ENCODE measurements at regions not wholly inside any gene's neighbourhood (a gene's known extent, or its start where the extent isn't known, plus 50 kb on each side); places are given as distances from the start of the nearest gene placed in this dataset.
"Not testable (repeated sequence)": the region's sequence is repeated elsewhere in the genome, so short reads cannot be mapped to it uniquely, and the experiment has no call there.

GRCh38 chr11:115974703-115975102 is 470.5 kb upstream of the CADM1 start:
- no peaks in the 10 kb centered on the region for H3K4me1 ChIP-seq (replicated peaks)
- intact Hi-C loops (cut with DNase I) = no loop called here
- H3K27ac ChIP-seq = no peak overlapping the region
- no peak overlapping the region for H3K4me3 ChIP-seq
- 35% methylated on average over 1 of the region's 1 CpG for WGBS
- H3K9me3 ChIP-seq = no peaks in the 10 kb centered on the region
- DNase-seq (ENCODE audit: low spot score) = no peak
- H3K36me3 ChIP-seq = no peaks in the 10 kb centered on the region
- H3K27me3 ChIP-seq (replicated peaks; ENCODE audit: insufficient read depth) = no peaks in the 10 kb centered on the region
- TF ChIP-seq, protein P1, sequence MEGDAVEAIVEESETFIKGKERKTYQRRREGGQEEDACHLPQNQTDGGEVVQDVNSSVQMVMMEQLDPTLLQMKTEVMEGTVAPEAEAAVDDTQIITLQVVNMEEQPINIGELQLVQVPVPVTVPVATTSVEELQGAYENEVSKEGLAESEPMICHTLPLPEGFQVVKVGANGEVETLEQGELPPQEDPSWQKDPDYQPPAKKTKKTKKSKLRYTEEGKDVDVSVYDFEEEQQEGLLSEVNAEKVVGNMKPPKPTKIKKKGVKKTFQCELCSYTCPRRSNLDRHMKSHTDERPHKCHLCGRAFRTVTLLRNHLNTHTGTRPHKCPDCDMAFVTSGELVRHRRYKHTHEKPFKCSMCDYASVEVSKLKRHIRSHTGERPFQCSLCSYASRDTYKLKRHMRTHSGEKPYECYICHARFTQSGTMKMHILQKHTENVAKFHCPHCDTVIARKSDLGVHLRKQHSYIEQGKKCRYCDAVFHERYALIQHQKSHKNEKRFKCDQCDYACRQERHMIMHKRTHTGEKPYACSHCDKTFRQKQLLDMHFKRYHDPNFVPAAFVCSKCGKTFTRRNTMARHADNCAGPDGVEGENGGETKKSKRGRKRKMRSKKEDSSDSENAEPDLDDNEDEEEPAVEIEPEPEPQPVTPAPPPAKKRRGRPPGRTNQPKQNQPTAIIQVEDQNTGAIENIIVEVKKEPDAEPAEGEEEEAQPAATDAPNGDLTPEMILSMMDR (IDR thresholded peaks at IDR 0.05) = no peak
- no peak for TF ChIP-seq POLR2A (IDR thresholded peaks at IDR 0.05)
- no peak for TF ChIP-seq POLR2AphosphoS5 (IDR thresholded peaks at IDR 0.05)

GRCh38 chr11:115967203-115967602 is 463.0 kb upstream of the CADM1 start:
- H3K4me1 ChIP-seq (replicated peaks); DNase-seq (ENCODE audit: low spot score); H3K9me3 ChIP-seq; H3K36me3 ChIP-seq; H3K4me3 ChIP-seq; H3K27ac ChIP-seq; intact Hi-C loops (cut with DNase I); H3K27me3 ChIP-seq (replicated peaks; ENCODE audit: insufficient read depth): not testable (repeated sequence)
- 50% methylated on average over 9 of the region's 9 CpGs for WGBS

DNA sequence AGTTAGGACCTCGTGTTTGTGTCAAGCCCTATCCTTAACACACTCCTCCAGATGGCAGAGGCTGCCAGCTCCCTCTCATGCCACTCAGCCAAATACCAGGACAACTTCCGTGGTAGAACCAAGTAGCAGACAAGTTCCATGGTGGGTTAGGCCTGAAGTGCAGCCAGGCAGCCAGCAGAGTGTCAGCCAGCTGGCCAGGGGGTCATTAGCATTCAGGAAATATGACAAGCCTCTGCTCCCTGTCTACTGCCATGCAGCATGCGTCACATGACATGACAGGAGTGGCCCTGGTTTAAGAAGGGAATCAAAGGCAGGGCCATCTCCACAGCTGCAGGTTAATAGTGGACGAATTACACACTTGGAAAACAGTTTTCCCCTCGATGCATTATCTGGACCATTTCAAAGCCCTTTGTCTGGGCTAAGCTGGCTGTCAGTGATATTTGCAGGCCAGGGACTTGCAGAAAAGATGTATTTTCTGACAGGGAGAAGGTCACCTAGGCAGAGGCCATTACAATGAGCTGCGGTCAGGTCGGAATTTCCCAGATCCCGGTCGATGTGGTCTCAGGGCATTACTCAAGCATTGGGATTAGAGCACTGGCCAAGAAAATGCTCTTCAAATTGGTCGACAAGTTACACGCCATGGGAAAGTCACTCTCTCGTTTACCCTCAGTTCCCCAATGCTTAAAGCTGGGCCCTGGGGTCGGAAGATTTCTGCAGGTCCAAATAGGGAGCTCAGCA is 461.7 kb upstream of the CADM1 start:
- no peaks in the 10 kb centered on the region for H3K36me3 ChIP-seq
- no peak for TF ChIP-seq POLR2A (IDR thresholded peaks at IDR 0.05)
- TF ChIP-seq POLR2AphosphoS5 (IDR thresholded peaks at IDR 0.05) = no peak
- TF ChIP-seq, protein P1 (IDR thresholded peaks at IDR 0.05) = no peak
- WGBS = 86% methylated on average over 13 of the region's 13 CpGs
- no peaks in the 10 kb centered on the region for H3K4me1 ChIP-seq (replicated peaks)
- no peak for DNase-seq (ENCODE audit: low spot score)
- H3K9me3 ChIP-seq = no peaks in the 10 kb centered on the region
- intact Hi-C loops (cut with DNase I) = no loop called here
- H3K27me3 ChIP-seq (replicated peaks; ENCODE audit: insufficient read depth) = no peaks in the 10 kb centered on the region
- H3K4me3 ChIP-seq = no peak overlapping the region
- no peak overlapping the region for H3K27ac ChIP-seq

- intact Hi-C loops (cut with DNase I) = no loop called here
- TF ChIP-seq POLR2A (IDR thresholded peaks at IDR 0.05) = no peak
- TF ChIP-seq, protein P1 (IDR thresholded peaks at IDR 0.05) = no peak
- no peak for TF ChIP-seq POLR2AphosphoS5 (IDR thresholded peaks at IDR 0.05)
- Histone ChIP-seq H3K27ac (no peak overlapping the region), H3K36me3 (no peaks in the 10 kb centered on the region), H3K27me3 (replicated peaks; ENCODE audit: insufficient read depth) (no peaks in the 10 kb centered on the region), H3K4me1 (replicated peaks) (no peaks in the 10 kb centered on the region), H3K9me3 (no peaks in the 10 kb centered on the region), H3K4me3 (no peak overlapping the region)
- WGBS = 41% methylated on average over 2 of the region's 2 CpGs
- no peak for DNase-seq (ENCODE audit: low spot score)
Measured at GRCh38 chr11:115964091-115964490, 459.9 kb upstream of the CADM1 start.

- intact Hi-C loops (cut with DNase I) = no loop called here
- WGBS = 32% methylated on average over 6 of the region's 6 CpGs
- Histone ChIP-seq H3K4me3 (no peak overlapping the region), H3K9me3 (no peaks in the 10 kb centered on the region), H3K4me1 (replicated peaks) (no peaks in the 10 kb centered on the region), H3K36me3 (no peaks in the 10 kb centered on the region), H3K27ac (no peak overlapping the region), H3K27me3 (replicated peaks; ENCODE audit: insufficient read depth) (no peaks in the 10 kb centered on the region)
- DNase-seq (ENCODE audit: low spot score) = no peak
- TF ChIP-seq POLR2A (IDR thresholded peaks at IDR 0.05) = no peak
- TF ChIP-seq, protein P1 (IDR thresholded peaks at IDR 0.05) = no peak
- TF ChIP-seq POLR2AphosphoS5 (IDR thresholded peaks at IDR 0.05) = no peak
Measured at GRCh38 chr11:115963156-115963555, 458.9 kb upstream of the CADM1 start.

Data from prostate gland (tissue), 2 donors.